ENCODE measurements at regions not wholly inside any gene's neighbourhood (a gene's known extent, or its start where the extent isn't known, plus 50 kb on each side); places are given as distances from the start of the nearest gene placed in this dataset.
A peak's percentile ranks its signal among the peaks of the same experiment; 100 is the strongest.

DNA sequence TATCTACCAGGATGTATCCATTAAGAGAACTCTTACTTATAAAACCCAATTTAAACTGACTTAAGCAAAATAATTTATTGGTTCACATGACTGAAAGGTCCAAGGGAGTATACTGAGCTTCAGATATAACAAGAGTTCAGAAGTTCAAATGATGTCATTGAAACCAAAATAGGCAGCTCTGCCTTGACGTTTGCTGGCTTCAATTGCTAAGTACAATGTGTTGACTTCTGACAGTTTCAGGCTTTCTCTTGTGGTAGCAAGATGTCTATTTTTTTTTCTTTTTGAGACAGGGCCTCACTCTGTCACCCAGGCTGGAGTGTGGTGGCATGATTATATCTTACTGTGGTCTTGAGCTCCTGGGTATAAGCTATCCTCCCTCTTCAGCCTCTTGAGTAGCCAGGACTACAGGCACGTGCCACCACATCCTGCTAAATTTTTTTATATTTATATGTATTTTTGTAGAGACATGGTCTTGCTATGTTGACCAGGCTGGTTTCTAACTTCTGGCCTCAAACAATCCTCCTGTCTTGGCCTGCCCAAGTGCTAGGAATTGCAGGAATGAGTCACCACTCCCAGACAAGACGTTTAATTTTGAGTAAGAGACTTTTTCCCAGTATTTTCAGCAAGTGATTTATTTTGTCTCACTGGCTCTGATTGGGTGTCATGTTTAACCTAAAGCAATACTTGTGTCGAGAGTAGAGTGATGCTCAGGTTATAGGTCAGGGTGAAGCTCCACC, 184.8 kb downstream of the NR4A2 start:
- DNase-seq (ENCODE audit: low spot score in 2 of 2, unreplicated experiment in 2 of 2), result no peak
- H3K27ac Mint-ChIP-seq, result peak overlapping the region; percentile 14

GRCh38 chr2:156145976-156146375, 186.5 kb downstream of the NR4A2 start:
- Mint-ChIP-seq H3K4me1 (peaks cover 14% of the 10 kb centered on the region), H3K27ac (no peak overlapping the region)
- DNase-seq (ENCODE audit: low spot score in 2 of 2, unreplicated experiment in 2 of 2), result no peak

More for the DNA sequence above, 184.8 kb downstream of the NR4A2 start:
- peaks cover 6% of the 10 kb centered on the region for H3K36me3 Mint-ChIP-seq
- no peaks in the 10 kb centered on the region for H3K27me3 Mint-ChIP-seq (ENCODE audit: low read depth)
- no peak for TF ChIP-seq CTCF (IDR thresholded peaks at IDR 0.05; ENCODE audit: unreplicated experiment)
- H3K4me3 Mint-ChIP-seq, result no peak overlapping the region
- peaks cover 14% of the 10 kb centered on the region for H3K4me1 Mint-ChIP-seq
- H3K9me3 Mint-ChIP-seq, result peaks cover 8% of the 10 kb centered on the region

GRCh38 chr2:156145469-156145868, 187.1 kb downstream of the NR4A2 start:
- DNase-seq (ENCODE audit: low spot score in 2 of 2, unreplicated experiment in 2 of 2), result no peak
- Mint-ChIP-seq H3K36me3 (peaks cover 8% of the 10 kb centered on the region), H3K9me3 (peaks cover 4% of the 10 kb centered on the region), H3K4me3 (no peak overlapping the region), H3K27ac (no peak overlapping the region), H3K4me1 (peaks cover 14% of the 10 kb centered on the region), H3K27me3 (ENCODE audit: low read depth) (no peaks in the 10 kb centered on the region)
- no peak for TF ChIP-seq CTCF (IDR thresholded peaks at IDR 0.05; ENCODE audit: unreplicated experiment)

More at GRCh38 chr2:156145976-156146375, 186.5 kb downstream of the NR4A2 start:
- H3K36me3 Mint-ChIP-seq, result peaks cover 8% of the 10 kb centered on the region
- peaks cover 7% of the 10 kb centered on the region for H3K9me3 Mint-ChIP-seq
- no peak for TF ChIP-seq CTCF (IDR thresholded peaks at IDR 0.05; ENCODE audit: unreplicated experiment)
- H3K27me3 Mint-ChIP-seq (ENCODE audit: low read depth), result no peaks in the 10 kb centered on the region
- H3K4me3 Mint-ChIP-seq, result no peak overlapping the region

DNA sequence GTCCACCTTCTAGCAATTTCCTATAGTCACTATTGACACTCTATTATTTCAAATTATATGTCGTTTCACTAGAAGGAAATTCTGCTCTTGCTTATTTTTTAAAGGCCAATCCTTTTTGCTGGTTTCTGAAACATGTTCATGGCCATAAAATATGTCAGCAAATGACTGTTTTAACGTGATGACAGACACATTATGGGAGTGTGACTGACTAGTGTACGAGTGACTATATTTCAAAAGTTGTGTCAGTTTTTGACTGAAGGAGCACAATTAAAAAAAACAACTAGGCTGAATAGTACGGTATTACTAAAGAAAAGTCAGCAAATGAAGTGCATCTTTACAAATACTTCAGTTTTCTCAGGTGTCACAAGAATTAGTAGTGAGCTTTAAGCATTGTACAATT, 196.0 kb downstream of the NR4A2 start:
- Mint-ChIP-seq H3K27ac (no peak overlapping the region), H3K36me3 (no peaks in the 10 kb centered on the region), H3K9me3 (peaks cover 5% of the 10 kb centered on the region), H3K4me1 (no peaks in the 10 kb centered on the region), H3K4me3 (no peak overlapping the region), H3K27me3 (ENCODE audit: low read depth) (no peaks in the 10 kb centered on the region)
- no peak for DNase-seq (ENCODE audit: low spot score in 2 of 2, unreplicated experiment in 2 of 2)
- no peak for TF ChIP-seq CTCF (IDR thresholded peaks at IDR 0.05; ENCODE audit: unreplicated experiment)

- DNase-seq (ENCODE audit: low spot score in 2 of 2, unreplicated experiment in 2 of 2), result no peak
- Mint-ChIP-seq H3K4me3 (no peak overlapping the region), H3K36me3 (no peaks in the 10 kb centered on the region), H3K27me3 (ENCODE audit: low read depth) (no peaks in the 10 kb centered on the region), H3K9me3 (peaks cover 2% of the 10 kb centered on the region), H3K4me1 (no peaks in the 10 kb centered on the region), H3K27ac (no peak overlapping the region)
- no peak for TF ChIP-seq CTCF (IDR thresholded peaks at IDR 0.05; ENCODE audit: unreplicated experiment)
These were observed 197.6 kb downstream of the NR4A2 start for GRCh38 chr2:156134887-156135286.

Data from mesothelial cell of epicardium (in vitro differentiated cells).